Glomerular endothelial cell (primary cell): ENCODE measurements at regions not wholly inside any gene's neighbourhood (a gene's known extent, or its start where the extent isn't known, plus 50 kb on each side); places are given as distances from the start of the nearest gene placed in this dataset.

Experiments
- DNase-seq: peaks from one replicate; pipeline ENCODE4 v3.0.0-alpha.2; 2011; ENCODE audit warnings: low read depth, low spot score; ENCODE audit errors: extremely low read depth

GRCh38 chr9:2565676-2566340, 55.8 kb upstream of the VLDLR start:
- DNase-seq: no peak

DNA sequence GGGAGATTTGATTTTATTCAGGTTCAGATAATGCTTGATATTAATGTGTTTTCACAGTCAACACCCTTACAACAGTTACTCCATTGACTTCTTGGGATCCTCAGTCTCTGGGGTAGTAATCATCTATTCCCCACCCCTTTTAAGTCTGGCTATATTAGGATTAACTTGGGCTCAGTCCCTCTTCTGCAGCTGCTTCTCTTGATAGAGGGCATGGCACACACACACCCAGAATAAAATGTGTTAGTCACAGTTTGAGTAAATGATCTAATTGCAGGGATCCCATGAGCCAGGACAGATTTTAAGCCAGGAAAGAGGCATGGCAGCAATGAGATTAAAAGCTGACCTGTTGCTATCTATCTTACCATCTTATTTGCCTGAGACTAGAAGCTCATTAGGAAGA, 53.7 kb upstream of the VLDLR start:
- DNase-seq: no peak

DNA sequence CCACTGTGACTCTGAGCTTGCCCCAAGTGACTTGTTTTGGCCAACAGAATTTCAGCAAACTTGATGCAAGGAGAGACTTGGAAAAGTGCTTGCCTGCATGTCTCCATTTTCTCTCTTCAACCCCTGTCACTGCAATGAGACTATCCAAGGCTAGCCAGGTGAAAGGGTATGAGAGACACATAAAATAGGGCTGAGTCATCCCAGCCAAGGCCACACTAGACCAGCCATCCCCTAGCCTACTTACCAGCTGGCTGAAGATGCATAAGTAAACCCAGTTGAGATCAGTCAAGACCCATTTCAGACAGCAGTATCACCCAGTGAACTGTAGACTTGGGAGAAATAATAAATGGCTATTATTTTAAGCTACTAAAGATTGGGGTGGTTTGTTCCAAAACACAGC, 52.9 kb upstream of the VLDLR start:
- no peak for DNase-seq

- DNase-seq: no peak
Observed at GRCh38 chr9:2570615-2571479, 50.7 kb upstream of the VLDLR start.
